ENCODE measurements at regions not wholly inside any gene's neighbourhood (a gene's known extent, or its start where the extent isn't known, plus 50 kb on each side); places are given as distances from the start of the nearest gene placed in this dataset.
"Not testable (repeated sequence)": the region's sequence is repeated elsewhere in the genome, so short reads cannot be mapped to it uniquely, and the experiment has no call there.

- no peaks in the 10 kb centered on the region for H3K36me3 ChIP-seq (ENCODE audit: control insufficient read depth, insufficient read depth, low read length)
- H3K4me1 ChIP-seq (ENCODE audit: control insufficient read depth, insufficient read depth, low read length) = no peaks in the 10 kb centered on the region
- H3K27me3 ChIP-seq (ENCODE audit: control insufficient read depth, insufficient read depth, low read length) = no peaks in the 10 kb centered on the region
- no peak overlapping the region for H3K9ac ChIP-seq (ENCODE audit: low read length)
- H3K9me3 ChIP-seq (ENCODE audit: control insufficient read depth, low read length) = no peaks in the 10 kb centered on the region
- no peak overlapping the region for H3K4me3 ChIP-seq (ENCODE audit: low read length)
Observed at GRCh38 chr3:137511655-137512054, 252.5 kb upstream of the SOX14 start.

GRCh38 chr3:137514853-137515252, 249.3 kb upstream of the SOX14 start:
- Histone ChIP-seq H3K4me3 (ENCODE audit: low read length) (no peak overlapping the region), H3K27me3 (ENCODE audit: control insufficient read depth, insufficient read depth, low read length) (no peaks in the 10 kb centered on the region), H3K9ac (ENCODE audit: low read length) (no peak overlapping the region), H3K4me1 (ENCODE audit: control insufficient read depth, insufficient read depth, low read length) (no peaks in the 10 kb centered on the region), H3K36me3 (ENCODE audit: control insufficient read depth, insufficient read depth, low read length) (no peaks in the 10 kb centered on the region), H3K9me3 (ENCODE audit: control insufficient read depth, low read length) (no peaks in the 10 kb centered on the region)

GRCh38 chr3:137519602-137520001, 244.5 kb upstream of the SOX14 start:
- Histone ChIP-seq H3K27me3 (ENCODE audit: control insufficient read depth, insufficient read depth, low read length) (no peaks in the 10 kb centered on the region), H3K9me3 (ENCODE audit: control insufficient read depth, low read length) (no peaks in the 10 kb centered on the region), H3K4me1 (ENCODE audit: control insufficient read depth, insufficient read depth, low read length) (no peaks in the 10 kb centered on the region), H3K4me3 (ENCODE audit: low read length) (no peak overlapping the region), H3K9ac (ENCODE audit: low read length) (no peak overlapping the region), H3K36me3 (ENCODE audit: control insufficient read depth, insufficient read depth, low read length) (no peaks in the 10 kb centered on the region)

- H3K9me3 ChIP-seq (ENCODE audit: control insufficient read depth, low read length) = no peaks in the 10 kb centered on the region
- no peaks in the 10 kb centered on the region for H3K27me3 ChIP-seq (ENCODE audit: control insufficient read depth, insufficient read depth, low read length)
- no peak overlapping the region for H3K9ac ChIP-seq (ENCODE audit: low read length)
- H3K4me3 ChIP-seq (ENCODE audit: low read length) = no peak overlapping the region
- no peaks in the 10 kb centered on the region for H3K4me1 ChIP-seq (ENCODE audit: control insufficient read depth, insufficient read depth, low read length)
- no peaks in the 10 kb centered on the region for H3K36me3 ChIP-seq (ENCODE audit: control insufficient read depth, insufficient read depth, low read length)
Observed at GRCh38 chr3:137524751-137525150, 239.4 kb upstream of the SOX14 start.

GRCh38 chr3:137525471-137525870, 238.6 kb upstream of the SOX14 start:
- H3K9ac ChIP-seq (ENCODE audit: low read length) = no peak overlapping the region
- no peak overlapping the region for H3K4me3 ChIP-seq (ENCODE audit: low read length)
- H3K36me3 ChIP-seq (ENCODE audit: control insufficient read depth, insufficient read depth, low read length) = no peaks in the 10 kb centered on the region
- H3K4me1 ChIP-seq (ENCODE audit: control insufficient read depth, insufficient read depth, low read length) = no peaks in the 10 kb centered on the region
- no peaks in the 10 kb centered on the region for H3K27me3 ChIP-seq (ENCODE audit: control insufficient read depth, insufficient read depth, low read length)
- H3K9me3 ChIP-seq (ENCODE audit: control insufficient read depth, low read length) = no peaks in the 10 kb centered on the region

- no peak overlapping the region for H3K4me3 ChIP-seq (ENCODE audit: low read length)
- H3K4me1 ChIP-seq (ENCODE audit: control insufficient read depth, insufficient read depth, low read length) = no peaks in the 10 kb centered on the region
- no peaks in the 10 kb centered on the region for H3K36me3 ChIP-seq (ENCODE audit: control insufficient read depth, insufficient read depth, low read length)
- no peaks in the 10 kb centered on the region for H3K27me3 ChIP-seq (ENCODE audit: control insufficient read depth, insufficient read depth, low read length)
- no peaks in the 10 kb centered on the region for H3K9me3 ChIP-seq (ENCODE audit: control insufficient read depth, low read length)
- no peak overlapping the region for H3K9ac ChIP-seq (ENCODE audit: low read length)
Observed at GRCh38 chr3:137542049-137542448, 222.1 kb upstream of the SOX14 start.

GRCh38 chr3:137554242-137554641, 209.9 kb upstream of the SOX14 start:
- no peaks in the 10 kb centered on the region for H3K27me3 ChIP-seq (ENCODE audit: control insufficient read depth, insufficient read depth, low read length)
- H3K4me3 ChIP-seq (ENCODE audit: low read length) = no peak overlapping the region
- H3K9ac ChIP-seq (ENCODE audit: low read length) = no peak overlapping the region
- no peaks in the 10 kb centered on the region for H3K9me3 ChIP-seq (ENCODE audit: control insufficient read depth, low read length)
- H3K36me3 ChIP-seq (ENCODE audit: control insufficient read depth, insufficient read depth, low read length) = no peaks in the 10 kb centered on the region
- no peaks in the 10 kb centered on the region for H3K4me1 ChIP-seq (ENCODE audit: control insufficient read depth, insufficient read depth, low read length)

GRCh38 chr3:137568880-137569279, 195.2 kb upstream of the SOX14 start:
- no peaks in the 10 kb centered on the region for H3K4me1 ChIP-seq (ENCODE audit: control insufficient read depth, insufficient read depth, low read length)
- no peaks in the 10 kb centered on the region for H3K36me3 ChIP-seq (ENCODE audit: control insufficient read depth, insufficient read depth, low read length)
- no peak overlapping the region for H3K9ac ChIP-seq (ENCODE audit: low read length)
- H3K27me3 ChIP-seq (ENCODE audit: control insufficient read depth, insufficient read depth, low read length) = no peaks in the 10 kb centered on the region
- no peak overlapping the region for H3K4me3 ChIP-seq (ENCODE audit: low read length)
- H3K9me3 ChIP-seq (ENCODE audit: control insufficient read depth, low read length) = no peaks in the 10 kb centered on the region

- H3K4me1 ChIP-seq (ENCODE audit: control insufficient read depth, insufficient read depth, low read length) = no peaks in the 10 kb centered on the region
- no peak overlapping the region for H3K4me3 ChIP-seq (ENCODE audit: low read length)
- H3K36me3 ChIP-seq (ENCODE audit: control insufficient read depth, insufficient read depth, low read length) = no peaks in the 10 kb centered on the region
- H3K27me3 ChIP-seq (ENCODE audit: control insufficient read depth, insufficient read depth, low read length) = no peaks in the 10 kb centered on the region
- no peaks in the 10 kb centered on the region for H3K9me3 ChIP-seq (ENCODE audit: control insufficient read depth, low read length)
- no peak overlapping the region for H3K9ac ChIP-seq (ENCODE audit: low read length)
Observed at GRCh38 chr3:137572931-137573330, 191.2 kb upstream of the SOX14 start.

- no peaks in the 10 kb centered on the region for H3K9me3 ChIP-seq (ENCODE audit: control insufficient read depth, low read length)
Observed at GRCh38 chr3:137582484-137582883, 181.6 kb upstream of the SOX14 start.

GRCh38 chr3:137583256-137583655, 180.9 kb upstream of the SOX14 start:
- Histone ChIP-seq H3K36me3 (ENCODE audit: control insufficient read depth, insufficient read depth, low read length) (no peaks in the 10 kb centered on the region), H3K4me1 (ENCODE audit: control insufficient read depth, insufficient read depth, low read length) (no peaks in the 10 kb centered on the region), H3K27me3 (ENCODE audit: control insufficient read depth, insufficient read depth, low read length) (no peaks in the 10 kb centered on the region), H3K9me3 (ENCODE audit: control insufficient read depth, low read length) (no peaks in the 10 kb centered on the region), H3K4me3 (ENCODE audit: low read length) (no peak overlapping the region), H3K9ac (ENCODE audit: low read length) (no peak overlapping the region)

More at GRCh38 chr3:137582484-137582883, 181.6 kb upstream of the SOX14 start:
- H3K27me3 ChIP-seq (ENCODE audit: control insufficient read depth, insufficient read depth, low read length) = no peaks in the 10 kb centered on the region
- H3K36me3 ChIP-seq (ENCODE audit: control insufficient read depth, insufficient read depth, low read length) = no peaks in the 10 kb centered on the region
- no peak overlapping the region for H3K4me3 ChIP-seq (ENCODE audit: low read length)
- no peak overlapping the region for H3K9ac ChIP-seq (ENCODE audit: low read length)
- H3K4me1 ChIP-seq (ENCODE audit: control insufficient read depth, insufficient read depth, low read length) = no peaks in the 10 kb centered on the region

GRCh38 chr3:137588871-137589270, 175.2 kb upstream of the SOX14 start:
- Histone ChIP-seq H3K27me3 (ENCODE audit: control insufficient read depth, insufficient read depth, low read length) (no peaks in the 10 kb centered on the region), H3K9ac (ENCODE audit: low read length) (no peak overlapping the region), H3K9me3 (ENCODE audit: control insufficient read depth, low read length) (no peaks in the 10 kb centered on the region), H3K36me3 (ENCODE audit: control insufficient read depth, insufficient read depth, low read length) (no peaks in the 10 kb centered on the region), H3K4me1 (ENCODE audit: control insufficient read depth, insufficient read depth, low read length) (no peaks in the 10 kb centered on the region), H3K4me3 (ENCODE audit: low read length) (no peak overlapping the region)

- H3K4me3 ChIP-seq (ENCODE audit: low read length); H3K36me3 ChIP-seq (ENCODE audit: control insufficient read depth, insufficient read depth, low read length); H3K9me3 ChIP-seq (ENCODE audit: control insufficient read depth, low read length); H3K27me3 ChIP-seq (ENCODE audit: control insufficient read depth, insufficient read depth, low read length); H3K9ac ChIP-seq (ENCODE audit: low read length); H3K4me1 ChIP-seq (ENCODE audit: control insufficient read depth, insufficient read depth, low read length): not testable (repeated sequence)
Observed at GRCh38 chr3:137595415-137595814, 168.7 kb upstream of the SOX14 start.
